SJSA1 (cell line): ENCODE measurements at regions not wholly inside any gene's neighbourhood (a gene's known extent, or its start where the extent isn't known, plus 50 kb on each side); places are given as distances from the start of the nearest gene placed in this dataset.

Experiments
- DNase-seq, 2 experiments: peaks; one replicate each; pipeline ENCODE4 v3.0.0-alpha.2; 2015 to 2020; ENCODE audit warnings: low spot score in 2 of 2, low read depth in 1 of 2
- H3K27ac ChIP-seq: fragments of 250-450 bp; sonication (Bioruptor Pico); 2 replicates; pipeline ENCODE4 v1.5.1; 2020; ENCODE audit warnings: mild to moderate bottlenecking, moderate library complexity
- H3K27me3 ChIP-seq: fragments of 250-450 bp; sonication (Bioruptor Pico); replicated peaks from 2 replicates; pipeline ENCODE4 v1.5.1; 2020; ENCODE audit warnings: mild to moderate bottlenecking, moderate library complexity
- H3K36me3 ChIP-seq: fragments of 250-450 bp; sonication (Bioruptor Pico); 2 replicates; pipeline ENCODE4 v1.5.1; 2020; ENCODE audit warnings: mild to moderate bottlenecking
- H3K4me1 ChIP-seq: fragments of 250-450 bp; sonication (Bioruptor Pico); replicated peaks from 2 replicates; pipeline ENCODE4 v1.6.1; 2021; ENCODE audit warnings: mild to moderate bottlenecking
- H3K4me3 ChIP-seq: fragments of 250-450 bp; sonication (Bioruptor Pico); 2 replicates; pipeline ENCODE4 v1.5.1; 2020; ENCODE audit warnings: mild to moderate bottlenecking
- H3K9me3 ChIP-seq: fragments of 250-450 bp; sonication (Bioruptor Pico); replicated peaks from 2 replicates; pipeline ENCODE4 v1.5.1; 2020; ENCODE audit warnings: mild to moderate bottlenecking

- no peaks in the 10 kb centered on the region for H3K36me3 ChIP-seq
- peaks cover 2% of the 10 kb centered on the region; the same call in 1 of the 2 replicates for H3K9me3 ChIP-seq
- H3K4me3 ChIP-seq = no peak overlapping the region
Observed at GRCh38 chr2:6653281-6653750, 212.4 kb downstream of the CMPK2 start.

DNA sequence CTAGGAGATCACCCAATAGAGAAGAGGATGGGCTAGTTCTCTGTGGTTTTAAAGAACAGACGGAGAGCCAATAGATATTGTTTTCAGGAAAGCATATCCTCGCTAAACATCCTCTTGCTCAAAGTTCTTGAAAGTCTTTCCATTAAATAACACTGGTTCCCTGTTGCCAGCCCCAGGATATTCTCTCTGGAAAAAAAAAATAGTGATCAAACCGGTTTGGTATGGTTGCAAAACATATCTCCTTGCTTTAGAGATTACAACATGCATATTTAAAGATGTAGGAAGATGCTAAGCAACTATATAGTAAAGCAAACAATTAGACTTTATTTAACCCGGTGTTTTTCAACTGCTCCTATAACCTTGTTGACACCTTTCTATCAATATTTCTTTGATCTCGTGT, 211.4 kb downstream of the CMPK2 start:
- no peaks in the 10 kb centered on the region for H3K36me3 ChIP-seq
- H3K27me3 ChIP-seq = no peaks in the 10 kb centered on the region
- H3K4me3 ChIP-seq = no peak overlapping the region
- H3K9me3 ChIP-seq = peaks cover 2% of the 10 kb centered on the region; the same call in 1 of the 2 replicates
- H3K27ac ChIP-seq = no peak overlapping the region
- H3K4me1 ChIP-seq = no peaks in the 10 kb centered on the region
- no peak for DNase-seq

More at GRCh38 chr2:6653281-6653750, 212.4 kb downstream of the CMPK2 start:
- no peaks in the 10 kb centered on the region for H3K4me1 ChIP-seq
- H3K27me3 ChIP-seq = no peaks in the 10 kb centered on the region
- DNase-seq = no peak
- no peak overlapping the region for H3K27ac ChIP-seq

DNA sequence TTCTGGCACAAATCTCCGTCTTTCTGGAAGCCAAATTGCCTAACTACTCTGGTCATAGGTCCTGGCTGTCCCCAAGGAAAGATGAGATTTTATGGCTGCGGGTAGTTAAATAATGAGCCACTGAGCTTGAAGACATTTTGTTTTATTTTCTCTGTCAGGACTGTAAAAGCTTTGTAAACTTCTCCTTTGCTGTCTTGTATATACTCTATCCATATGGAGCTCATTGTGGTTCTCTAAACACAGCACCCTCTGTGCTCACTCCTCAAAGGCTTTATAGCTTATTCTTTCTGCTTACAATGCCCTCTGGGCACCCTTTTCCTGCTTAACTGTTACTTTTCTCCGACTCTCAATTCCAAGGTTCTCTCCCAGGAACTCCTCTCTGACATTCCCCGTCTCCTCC, 209.1 kb downstream of the CMPK2 start:
- no peaks in the 10 kb centered on the region for H3K36me3 ChIP-seq
- no peaks in the 10 kb centered on the region for H3K27me3 ChIP-seq
- H3K4me1 ChIP-seq = no peaks in the 10 kb centered on the region
- H3K9me3 ChIP-seq = 0 out of 2 replicates have a peak, but pooled peaks cover 2% of the 10 kb centered on the region
- no peak for DNase-seq
- H3K27ac ChIP-seq = no peak overlapping the region
- no peak overlapping the region for H3K4me3 ChIP-seq

- Histone ChIP-seq H3K27me3 (no peaks in the 10 kb centered on the region), H3K27ac (no peak overlapping the region), H3K4me1 (no peaks in the 10 kb centered on the region), H3K9me3 (0 out of 2 replicates have a peak, but pooled peaks cover 1% of the 10 kb centered on the region), H3K4me3 (no peak overlapping the region), H3K36me3 (no peaks in the 10 kb centered on the region)
- no peak for DNase-seq
Observed at GRCh38 chr2:6657136-6657535, 208.6 kb downstream of the CMPK2 start.

GRCh38 chr2:6657855-6658254, 207.9 kb downstream of the CMPK2 start:
- no peaks in the 10 kb centered on the region for H3K27me3 ChIP-seq
- H3K4me3 ChIP-seq = no peak overlapping the region
- H3K4me1 ChIP-seq = no peaks in the 10 kb centered on the region
- H3K9me3 ChIP-seq = no peaks in the 10 kb centered on the region
- H3K36me3 ChIP-seq = no peaks in the 10 kb centered on the region
- H3K27ac ChIP-seq = no peak overlapping the region
- DNase-seq = no peak

DNA sequence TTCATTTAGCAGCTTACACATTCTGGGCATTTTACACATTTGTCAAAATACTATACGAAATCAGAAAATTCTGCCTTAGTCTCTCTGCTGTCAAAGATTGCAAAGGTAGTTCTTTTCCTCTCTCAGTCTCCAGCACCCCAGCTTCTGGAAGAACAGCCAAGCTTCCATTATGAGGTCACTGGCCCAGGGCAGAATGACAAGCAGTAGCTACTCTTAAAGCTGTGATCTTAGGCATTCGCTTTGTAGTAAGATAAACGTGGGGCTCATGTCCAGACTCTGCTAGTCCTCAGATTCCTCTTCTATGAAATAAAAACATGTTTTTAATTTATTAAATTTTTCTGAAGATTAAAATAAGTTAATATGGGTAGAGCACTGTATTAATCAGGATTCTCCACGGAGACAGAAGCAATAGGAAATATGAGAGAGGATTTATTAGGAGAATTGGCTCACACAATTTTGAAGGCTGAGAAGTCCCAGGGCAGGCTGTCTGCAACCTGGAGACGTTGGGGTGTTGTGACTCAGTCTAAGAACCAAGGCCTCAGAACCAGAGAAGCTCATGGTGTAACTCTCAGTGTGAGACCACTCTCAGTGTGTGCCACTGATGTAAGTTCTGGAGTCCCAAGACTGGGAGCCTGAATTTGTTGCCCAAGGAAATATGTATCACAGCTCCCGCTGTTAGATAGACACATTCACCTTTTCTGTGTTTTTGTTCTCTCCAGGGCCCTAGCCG, 201.2 kb downstream of the CMPK2 start:
- H3K36me3 ChIP-seq = no peaks in the 10 kb centered on the region
- H3K27ac ChIP-seq = no peak overlapping the region
- 0 out of 2 replicates have a peak, but pooled peaks cover 2% of the 10 kb centered on the region for H3K9me3 ChIP-seq
- no peaks in the 10 kb centered on the region for H3K4me1 ChIP-seq
- no peak for DNase-seq
- H3K4me3 ChIP-seq = no peak overlapping the region
- no peaks in the 10 kb centered on the region for H3K27me3 ChIP-seq

- 0 out of 2 replicates have a peak, but pooled peaks cover 2% of the 10 kb centered on the region for H3K9me3 ChIP-seq
- H3K27ac ChIP-seq = no peak overlapping the region
- DNase-seq = no peak
- H3K4me3 ChIP-seq = no peak overlapping the region
- H3K4me1 ChIP-seq = no peaks in the 10 kb centered on the region
- H3K27me3 ChIP-seq = no peaks in the 10 kb centered on the region
- H3K36me3 ChIP-seq = no peaks in the 10 kb centered on the region
Observed at GRCh38 chr2:6665093-6666045, 200.3 kb downstream of the CMPK2 start.

DNA sequence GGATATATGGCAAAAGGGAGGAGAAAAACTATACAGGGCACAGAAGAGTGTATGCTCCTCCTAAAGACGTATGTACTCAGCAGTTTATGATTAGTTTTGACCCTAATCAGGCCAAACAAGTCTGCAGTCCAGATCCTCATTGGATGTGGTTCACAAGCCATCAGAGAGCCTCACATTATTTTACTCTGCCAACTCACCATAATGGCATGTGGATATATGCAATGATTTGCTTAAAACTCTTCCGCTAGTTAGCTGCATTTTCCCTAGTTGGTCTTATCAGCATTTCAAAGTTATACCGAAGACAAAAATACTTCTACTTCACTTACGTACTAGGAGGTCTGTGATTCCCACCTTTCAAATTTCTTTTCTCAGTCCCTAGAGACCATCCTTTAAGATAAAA, 198.4 kb downstream of the CMPK2 start:
- H3K9me3 ChIP-seq = 0 out of 2 replicates have a peak, but pooled peaks cover 2% of the 10 kb centered on the region
- no peaks in the 10 kb centered on the region for H3K27me3 ChIP-seq
- no peaks in the 10 kb centered on the region for H3K4me1 ChIP-seq
- H3K4me3 ChIP-seq = no peak overlapping the region
- no peak overlapping the region for H3K27ac ChIP-seq
- DNase-seq = no peak
- H3K36me3 ChIP-seq = no peaks in the 10 kb centered on the region

GRCh38 chr2:6671913-6672312, 193.8 kb downstream of the CMPK2 start:
- H3K9me3 ChIP-seq = 0 out of 2 replicates have a peak, but pooled peaks cover 2% of the 10 kb centered on the region
- H3K36me3 ChIP-seq = no peaks in the 10 kb centered on the region
- no peak overlapping the region for H3K4me3 ChIP-seq
- no peaks in the 10 kb centered on the region for H3K27me3 ChIP-seq
- no peaks in the 10 kb centered on the region for H3K4me1 ChIP-seq
- no peak for DNase-seq
- no peak overlapping the region for H3K27ac ChIP-seq

DNA sequence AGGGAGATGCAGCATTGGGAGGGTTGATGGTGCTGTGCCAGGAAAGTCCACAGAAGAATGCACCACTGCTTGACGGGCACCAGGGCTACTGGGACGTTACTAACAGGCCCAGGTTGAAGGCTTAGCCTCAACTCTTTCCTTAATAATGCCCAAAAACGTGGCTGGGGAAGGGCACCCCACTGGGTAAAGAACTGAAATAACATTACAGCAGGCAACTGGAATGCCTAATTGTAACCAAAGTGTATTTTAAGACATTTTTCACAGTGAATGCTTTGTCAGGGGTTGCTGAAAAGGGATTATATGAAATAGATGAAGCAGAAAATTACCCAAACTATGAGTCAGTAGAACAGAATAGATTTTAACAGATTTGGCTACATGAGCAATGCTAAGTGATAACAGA, 191.3 kb downstream of the CMPK2 start:
- Histone ChIP-seq H3K27me3 (no peaks in the 10 kb centered on the region), H3K9me3 (0 out of 2 replicates have a peak, but pooled peaks cover 2% of the 10 kb centered on the region), H3K4me1 (no peaks in the 10 kb centered on the region), H3K4me3 (no peak overlapping the region), H3K27ac (no peak overlapping the region), H3K36me3 (no peaks in the 10 kb centered on the region)
- DNase-seq = no peak

GRCh38 chr2:6675791-6676190, 189.9 kb downstream of the CMPK2 start:
- DNase-seq = no peak
- Histone ChIP-seq H3K4me3 (no peak overlapping the region), H3K4me1 (no peaks in the 10 kb centered on the region), H3K9me3 (no peaks in the 10 kb centered on the region), H3K27me3 (no peaks in the 10 kb centered on the region), H3K36me3 (no peaks in the 10 kb centered on the region), H3K27ac (no peak overlapping the region)

GRCh38 chr2:6676241-6676640, 189.5 kb downstream of the CMPK2 start:
- Histone ChIP-seq H3K27ac (no peak overlapping the region), H3K9me3 (no peaks in the 10 kb centered on the region), H3K4me1 (no peaks in the 10 kb centered on the region), H3K4me3 (no peak overlapping the region), H3K36me3 (no peaks in the 10 kb centered on the region), H3K27me3 (no peaks in the 10 kb centered on the region)
- DNase-seq = no peak

DNA sequence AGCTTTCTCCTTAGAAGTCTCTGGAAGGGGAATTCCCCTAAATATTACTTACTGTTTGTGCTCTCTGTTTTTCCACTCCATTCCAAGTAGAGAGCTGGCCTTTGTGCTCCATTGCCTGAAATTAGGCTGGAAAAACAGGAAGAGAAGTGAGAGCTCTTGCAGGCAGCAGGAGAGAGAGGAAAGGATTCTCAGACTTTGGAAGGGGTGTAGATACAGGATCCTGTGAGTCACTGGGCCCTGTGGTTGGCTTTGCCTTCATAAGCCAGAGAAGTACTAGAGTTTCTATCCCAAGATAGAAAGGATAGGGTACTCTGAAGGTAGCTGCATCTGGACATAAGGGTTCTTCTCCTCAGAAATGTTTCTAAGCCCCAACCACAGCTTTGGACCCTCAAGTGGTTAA, 188.9 kb downstream of the CMPK2 start:
- H3K9me3 ChIP-seq = no peaks in the 10 kb centered on the region; the same call in 1 of the 2 replicates
- H3K4me1 ChIP-seq = no peaks in the 10 kb centered on the region
- no peaks in the 10 kb centered on the region for H3K27me3 ChIP-seq
- H3K36me3 ChIP-seq = no peaks in the 10 kb centered on the region
- no peak overlapping the region for H3K4me3 ChIP-seq
- no peak for DNase-seq
- no peak overlapping the region for H3K27ac ChIP-seq

DNA sequence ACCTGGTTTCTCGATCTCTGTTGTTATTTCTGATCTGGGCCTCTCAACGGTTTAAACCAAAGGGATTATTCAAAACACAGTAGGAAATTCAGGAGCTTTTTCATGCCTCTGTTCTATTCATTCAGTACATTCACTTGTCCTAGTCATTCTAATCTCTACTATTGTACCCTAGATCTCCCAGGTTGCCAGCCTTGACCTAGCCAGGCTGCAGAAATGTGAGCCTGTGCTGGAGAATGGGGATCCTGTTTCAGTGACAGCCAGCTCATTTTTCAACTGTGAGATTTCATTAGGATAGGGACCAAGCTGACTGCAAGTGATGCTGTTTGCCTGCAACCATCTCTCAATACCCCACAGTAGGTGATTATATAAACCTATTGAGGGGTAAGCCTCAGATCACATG, 186.2 kb downstream of the CMPK2 start:
- no peaks in the 10 kb centered on the region; the same call in 1 of the 2 replicates for H3K9me3 ChIP-seq
- H3K27ac ChIP-seq = no peak overlapping the region
- H3K36me3 ChIP-seq = no peaks in the 10 kb centered on the region
- H3K27me3 ChIP-seq = no peaks in the 10 kb centered on the region
- DNase-seq = no peak
- no peaks in the 10 kb centered on the region for H3K4me1 ChIP-seq
- no peak overlapping the region for H3K4me3 ChIP-seq
